ENCODE measurements at regions not wholly inside any gene's neighbourhood (a gene's known extent, or its start where the extent isn't known, plus 50 kb on each side); places are given as distances from the start of the nearest gene placed in this dataset.

DNA sequence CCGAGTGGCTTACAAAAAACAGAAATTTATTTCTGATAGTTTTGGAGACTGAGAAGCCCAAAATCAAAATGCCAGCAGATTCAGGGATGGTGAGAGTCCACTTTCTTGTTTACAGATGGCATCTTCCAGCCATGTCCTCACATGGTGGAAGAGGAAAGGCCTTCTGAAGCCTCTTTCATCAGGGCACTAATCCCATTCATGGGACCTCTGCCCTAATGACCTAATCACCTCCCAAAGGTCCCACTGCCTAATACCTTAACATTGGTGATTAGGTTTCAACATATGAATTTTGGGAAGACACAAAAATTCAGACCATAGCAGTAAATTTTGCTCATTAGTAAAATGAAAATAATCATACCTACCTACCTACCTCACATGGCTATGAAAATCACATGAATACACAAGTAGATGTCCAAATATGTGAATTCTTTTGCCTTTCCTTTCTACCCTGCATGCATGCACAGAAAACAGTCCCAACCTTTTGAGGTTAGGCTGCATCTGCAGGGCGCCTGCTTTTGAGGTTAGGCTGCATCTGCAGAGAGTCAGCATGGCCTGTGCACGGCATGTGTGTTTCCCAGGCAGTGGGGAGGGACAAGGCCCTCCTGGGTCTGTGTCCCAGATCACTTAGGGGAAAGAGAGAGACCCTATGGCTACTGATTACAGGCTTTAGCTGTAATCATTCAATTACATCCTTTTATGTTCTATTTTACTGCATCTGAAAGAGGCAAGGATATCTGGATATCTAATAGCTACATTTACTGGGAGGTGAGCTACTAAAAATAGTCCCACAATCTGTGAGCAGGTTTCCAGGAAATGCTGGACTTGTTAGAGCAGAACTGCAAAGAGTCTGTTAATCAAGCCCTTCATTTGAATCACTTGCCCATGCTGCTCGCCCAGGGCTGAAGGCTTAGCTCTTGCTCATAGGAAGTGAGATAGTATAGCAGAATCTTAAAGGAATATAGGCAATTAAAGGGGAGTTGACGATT lies 497.7 kb upstream of the MARCKS start:
- H3K9me3 ChIP-seq = no peaks in the 10 kb centered on the region
- H3K4me3 ChIP-seq = no peak overlapping the region
- TF ChIP-seq, protein P1, sequence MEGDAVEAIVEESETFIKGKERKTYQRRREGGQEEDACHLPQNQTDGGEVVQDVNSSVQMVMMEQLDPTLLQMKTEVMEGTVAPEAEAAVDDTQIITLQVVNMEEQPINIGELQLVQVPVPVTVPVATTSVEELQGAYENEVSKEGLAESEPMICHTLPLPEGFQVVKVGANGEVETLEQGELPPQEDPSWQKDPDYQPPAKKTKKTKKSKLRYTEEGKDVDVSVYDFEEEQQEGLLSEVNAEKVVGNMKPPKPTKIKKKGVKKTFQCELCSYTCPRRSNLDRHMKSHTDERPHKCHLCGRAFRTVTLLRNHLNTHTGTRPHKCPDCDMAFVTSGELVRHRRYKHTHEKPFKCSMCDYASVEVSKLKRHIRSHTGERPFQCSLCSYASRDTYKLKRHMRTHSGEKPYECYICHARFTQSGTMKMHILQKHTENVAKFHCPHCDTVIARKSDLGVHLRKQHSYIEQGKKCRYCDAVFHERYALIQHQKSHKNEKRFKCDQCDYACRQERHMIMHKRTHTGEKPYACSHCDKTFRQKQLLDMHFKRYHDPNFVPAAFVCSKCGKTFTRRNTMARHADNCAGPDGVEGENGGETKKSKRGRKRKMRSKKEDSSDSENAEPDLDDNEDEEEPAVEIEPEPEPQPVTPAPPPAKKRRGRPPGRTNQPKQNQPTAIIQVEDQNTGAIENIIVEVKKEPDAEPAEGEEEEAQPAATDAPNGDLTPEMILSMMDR (IDR thresholded peaks at IDR 0.05) = no peak
- no peaks in the 10 kb centered on the region for H3K27me3 ChIP-seq
- no peaks in the 10 kb centered on the region for H3K4me1 ChIP-seq
- DNase-seq (ENCODE audit: low spot score) = no peak
- no peak overlapping the region for H3K27ac ChIP-seq
- no peaks in the 10 kb centered on the region for H3K36me3 ChIP-seq

DNA sequence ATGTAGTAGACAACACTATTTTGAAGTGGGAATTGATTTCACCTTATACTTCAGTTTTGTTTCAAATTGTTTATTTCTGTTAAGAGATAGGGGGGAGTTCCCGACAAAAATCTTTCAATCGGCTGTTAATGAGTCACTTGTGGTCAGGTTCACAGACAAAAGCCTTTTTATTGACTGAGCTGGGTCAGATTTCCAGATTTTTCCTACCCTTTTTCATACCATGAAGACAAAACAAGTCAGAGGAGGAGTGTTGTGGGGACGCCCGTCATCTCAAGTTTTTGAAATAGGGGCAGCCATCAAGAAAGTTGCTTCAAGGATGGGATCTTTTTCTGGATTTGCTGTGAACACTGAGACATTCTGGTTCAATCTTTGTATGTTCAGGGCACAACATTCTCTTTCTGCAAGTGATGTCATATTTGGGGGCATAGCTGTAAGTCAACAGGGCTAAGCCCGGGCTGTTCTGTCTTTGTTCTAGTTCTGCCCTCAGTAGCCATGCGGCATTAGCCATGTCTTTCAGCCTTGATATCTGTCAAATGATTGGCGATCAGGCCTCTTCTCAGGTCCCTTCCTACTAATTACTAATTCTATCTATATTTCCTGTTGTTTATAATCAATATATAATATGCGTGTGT lies 496.0 kb upstream of the MARCKS start:
- Histone ChIP-seq H3K36me3 (no peaks in the 10 kb centered on the region), H3K27me3 (no peaks in the 10 kb centered on the region), H3K4me3 (no peak overlapping the region), H3K4me1 (no peaks in the 10 kb centered on the region), H3K9me3 (no peaks in the 10 kb centered on the region), H3K27ac (no peak overlapping the region)
- DNase-seq (ENCODE audit: low spot score) = no peak
- TF ChIP-seq, protein P1 (IDR thresholded peaks at IDR 0.05) = no peak

- no peak for DNase-seq (ENCODE audit: low spot score)
- Histone ChIP-seq H3K27me3 (no peaks in the 10 kb centered on the region), H3K9me3 (no peaks in the 10 kb centered on the region), H3K36me3 (no peaks in the 10 kb centered on the region), H3K4me3 (no peak overlapping the region), H3K27ac (no peak overlapping the region), H3K4me1 (no peaks in the 10 kb centered on the region)
- TF ChIP-seq, protein P1 (IDR thresholded peaks at IDR 0.05) = no peak
Observed at GRCh38 chr6:113362301-113363047, 494.7 kb upstream of the MARCKS start.

DNA sequence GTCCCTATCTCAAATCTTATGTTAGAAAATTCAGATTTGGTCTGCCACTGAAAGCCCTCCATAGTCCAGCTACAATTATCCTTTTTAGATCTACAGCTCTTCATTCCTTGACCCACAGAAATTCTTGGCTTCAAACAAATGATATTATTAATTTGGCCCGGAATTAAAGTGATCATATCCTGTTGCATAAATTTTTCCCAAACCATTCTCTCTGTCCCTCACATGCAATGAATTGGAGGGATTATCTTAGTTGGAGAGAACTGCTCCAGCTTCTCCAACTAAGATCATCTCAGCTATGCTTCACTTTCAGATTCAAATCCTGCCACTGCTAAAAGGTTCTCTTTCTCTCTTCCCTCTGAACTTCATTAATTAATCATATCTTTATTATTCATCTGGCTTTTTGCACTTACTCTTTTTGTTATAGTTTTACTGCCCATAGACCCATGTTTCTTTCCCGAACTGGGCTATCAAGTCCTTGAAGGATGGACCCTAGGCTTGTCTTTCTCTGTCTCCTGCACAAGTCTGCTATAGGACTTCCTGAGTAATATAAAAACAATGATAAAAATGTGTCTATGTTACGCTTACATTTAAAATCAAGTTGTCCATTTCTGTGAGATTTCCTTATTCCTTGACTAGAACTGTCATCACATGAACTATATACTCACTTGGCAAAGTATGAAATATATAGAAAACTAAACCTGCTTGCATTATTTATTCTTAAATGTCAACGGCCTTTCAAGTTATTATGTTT lies 493.9 kb upstream of the MARCKS start:
- H3K27ac ChIP-seq = no peak overlapping the region
- TF ChIP-seq, protein P1 (IDR thresholded peaks at IDR 0.05) = no peak
- H3K27me3 ChIP-seq = no peaks in the 10 kb centered on the region
- DNase-seq (ENCODE audit: low spot score) = no peak
- no peaks in the 10 kb centered on the region for H3K9me3 ChIP-seq
- H3K4me3 ChIP-seq = no peak overlapping the region
- no peaks in the 10 kb centered on the region for H3K4me1 ChIP-seq
- H3K36me3 ChIP-seq = no peaks in the 10 kb centered on the region

DNA sequence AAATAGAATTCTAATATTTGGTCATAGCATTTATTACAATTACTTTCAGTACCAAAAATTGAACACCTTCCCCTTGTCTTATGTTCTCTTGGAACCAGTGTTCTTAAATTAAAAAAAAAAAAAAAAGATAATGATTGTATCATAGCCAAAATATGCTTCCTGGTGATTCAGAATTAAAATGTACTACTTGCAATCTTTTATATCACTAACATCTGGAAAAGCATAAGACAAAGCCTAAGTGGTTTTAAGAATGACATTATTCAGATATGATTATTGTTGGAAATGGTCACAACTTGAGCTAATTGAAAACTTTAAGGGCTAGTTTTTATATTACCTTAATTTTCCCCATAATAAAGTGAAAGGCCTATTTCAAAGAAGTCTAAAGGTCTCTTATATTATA lies 493.3 kb upstream of the MARCKS start:
- Histone ChIP-seq H3K4me3 (no peak overlapping the region), H3K27me3 (no peaks in the 10 kb centered on the region), H3K36me3 (no peaks in the 10 kb centered on the region), H3K4me1 (no peaks in the 10 kb centered on the region), H3K27ac (no peak overlapping the region), H3K9me3 (no peaks in the 10 kb centered on the region)
- DNase-seq (ENCODE audit: low spot score) = no peak
- TF ChIP-seq, protein P1 (IDR thresholded peaks at IDR 0.05) = no peak
